MCF 10A (cell line): ENCODE measurements at regions not wholly inside any gene's neighbourhood (a gene's known extent, or its start where the extent isn't known, plus 50 kb on each side); places are given as distances from the start of the nearest gene placed in this dataset.

ENCODE experiments used
- BruUV-seq: library from RNA; stranded (reverse); fragments of 400-500 nt; replicated peaks from 2 replicates; lab custom pipeline; 2021; lab: Mats Ljungman, UMichigan
- CTCF ChIA-PET: fragments of 300-600 bp; sonication (Branson Sonifier 250); formaldehyde crosslinking; extraction: SDS; loops from one replicate; lab custom pipeline; 2021; ENCODE audit warnings: antibody characterized with exemption, inconsistent platforms; lab: Yijun Ruan, JAX
- POLR2A ChIA-PET: fragments of 300-600, 350-650 bp; sonication (Branson Sonifier 250); formaldehyde crosslinking; extraction: SDS; loops from one replicate; lab custom pipeline; 2020; ENCODE audit warnings: antibody characterized with exemption, inconsistent platforms; lab: Yijun Ruan, JAX
- DNase-seq: peaks from one replicate; pipeline ENCODE4 v3.0.0-alpha.2; 2018; ENCODE audit not compliant: unreplicated experiment
- H3K27ac Mint-ChIP-seq: one replicate; pipeline ENCODE4 v1.8.0; 2022; ENCODE audit warnings: mild to moderate bottlenecking, low read depth, mixed read lengths; ENCODE audit not compliant: unreplicated experiment
- H3K27me3 Mint-ChIP-seq: one replicate; pipeline ENCODE4 v1.8.0; 2022; ENCODE audit warnings: mixed read lengths; ENCODE audit not compliant: insufficient read depth, unreplicated experiment
- H3K36me3 Mint-ChIP-seq: one replicate; pipeline ENCODE4 v1.8.0; 2022; ENCODE audit warnings: mild to moderate bottlenecking, moderate library complexity, mixed read lengths; ENCODE audit not compliant: insufficient read depth, unreplicated experiment
- H3K4me1 Mint-ChIP-seq: one replicate; pipeline ENCODE4 v1.8.0; 2022; ENCODE audit warnings: mixed read lengths; ENCODE audit not compliant: insufficient read depth, unreplicated experiment
- H3K4me3 Mint-ChIP-seq: one replicate; pipeline ENCODE4 v1.8.0; 2022; ENCODE audit warnings: mild to moderate bottlenecking, moderate library complexity, mixed read lengths; ENCODE audit not compliant: unreplicated experiment
- H3K9me3 Mint-ChIP-seq: one replicate; pipeline ENCODE4 v1.8.0; 2022; ENCODE audit warnings: mixed read lengths; ENCODE audit not compliant: unreplicated experiment
- intact Hi-C: fragments of 100-400 bp; cut with micrococcal nuclease; formaldehyde crosslinking; loops from 2 replicates; pipeline ENCODE4 v1.14.1; 2022
- TF ChIP-seq, protein P1 (sequence below): fragments of 200-600 bp; IDR thresholded peaks from one replicate; pipeline ENCODE4 v1.8.0; 2022; ENCODE audit warnings: antibody characterized with exemption, mild to moderate bottlenecking; ENCODE audit not compliant: unreplicated experiment

DNA sequence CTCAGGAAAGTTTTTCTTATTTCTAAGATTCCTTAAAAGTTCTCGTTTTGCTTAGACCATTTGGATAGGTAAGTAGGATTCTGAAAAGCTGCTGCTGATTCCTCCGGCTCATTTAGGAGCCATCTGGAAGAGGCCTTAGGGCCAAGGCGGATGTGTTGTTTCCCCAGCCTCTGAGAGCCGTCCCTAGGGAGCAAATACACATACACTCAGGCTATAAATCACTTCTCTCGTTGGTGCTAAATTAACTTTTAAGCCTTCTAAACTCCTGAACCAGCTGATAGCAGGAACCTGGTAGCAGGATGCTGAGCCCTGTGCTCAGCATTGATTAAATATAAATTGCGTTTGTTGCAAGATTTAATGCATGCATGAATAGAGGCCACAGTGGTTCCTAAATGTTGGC, 109.8 kb downstream of the ADCYAP1 start:
- DNase-seq, result no peak
- intact Hi-C loops, result no loop called here
- BruUV-seq, result no TSS peak
- Mint-ChIP-seq H3K9me3 (peaks cover 19% of the 10 kb centered on the region), H3K27ac (no peak overlapping the region), H3K4me1 (no peaks in the 10 kb centered on the region), H3K36me3 (no peaks in the 10 kb centered on the region), H3K27me3 (no peaks in the 10 kb centered on the region), H3K4me3 (no peak overlapping the region)
- TF ChIP-seq, protein P1, sequence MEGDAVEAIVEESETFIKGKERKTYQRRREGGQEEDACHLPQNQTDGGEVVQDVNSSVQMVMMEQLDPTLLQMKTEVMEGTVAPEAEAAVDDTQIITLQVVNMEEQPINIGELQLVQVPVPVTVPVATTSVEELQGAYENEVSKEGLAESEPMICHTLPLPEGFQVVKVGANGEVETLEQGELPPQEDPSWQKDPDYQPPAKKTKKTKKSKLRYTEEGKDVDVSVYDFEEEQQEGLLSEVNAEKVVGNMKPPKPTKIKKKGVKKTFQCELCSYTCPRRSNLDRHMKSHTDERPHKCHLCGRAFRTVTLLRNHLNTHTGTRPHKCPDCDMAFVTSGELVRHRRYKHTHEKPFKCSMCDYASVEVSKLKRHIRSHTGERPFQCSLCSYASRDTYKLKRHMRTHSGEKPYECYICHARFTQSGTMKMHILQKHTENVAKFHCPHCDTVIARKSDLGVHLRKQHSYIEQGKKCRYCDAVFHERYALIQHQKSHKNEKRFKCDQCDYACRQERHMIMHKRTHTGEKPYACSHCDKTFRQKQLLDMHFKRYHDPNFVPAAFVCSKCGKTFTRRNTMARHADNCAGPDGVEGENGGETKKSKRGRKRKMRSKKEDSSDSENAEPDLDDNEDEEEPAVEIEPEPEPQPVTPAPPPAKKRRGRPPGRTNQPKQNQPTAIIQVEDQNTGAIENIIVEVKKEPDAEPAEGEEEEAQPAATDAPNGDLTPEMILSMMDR, result no peak
- ChIA-PET CTCF (no interaction called here), POLR2A (no interaction called here)

DNA sequence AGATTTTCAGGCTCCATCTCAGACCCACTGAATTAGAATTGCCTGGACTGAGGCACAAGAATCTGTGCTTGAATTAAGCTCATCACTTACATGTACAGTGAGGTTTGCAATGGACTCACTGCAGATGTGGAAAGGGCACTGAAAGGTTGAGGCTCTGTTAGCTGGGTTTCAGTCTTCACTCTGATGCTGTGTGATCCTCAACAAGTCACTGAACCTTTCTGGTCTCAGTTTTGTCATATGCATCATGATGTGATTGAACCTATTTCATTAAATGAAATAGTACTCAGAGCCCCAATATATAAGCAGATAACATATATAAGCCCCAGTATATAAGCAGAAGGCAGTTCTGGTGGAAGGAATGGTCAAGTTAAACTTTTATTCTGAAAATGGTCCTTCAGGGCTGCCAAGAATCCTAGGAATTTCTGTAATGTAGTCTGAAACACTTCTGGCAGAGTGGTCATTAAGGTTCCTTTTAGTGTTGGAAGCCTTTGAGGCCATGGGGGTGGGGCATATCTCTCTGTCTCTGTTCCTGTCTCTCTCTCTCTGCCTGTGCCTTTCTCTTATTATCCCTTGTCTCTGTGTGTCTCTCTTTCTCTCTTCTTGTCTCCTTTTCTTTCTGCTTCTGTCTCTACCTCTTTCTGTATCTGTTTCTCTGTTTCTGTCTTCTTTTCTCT, 110.4 kb downstream of the ADCYAP1 start:
- Mint-ChIP-seq H3K9me3 (peaks cover 13% of the 10 kb centered on the region), H3K27ac (no peak overlapping the region), H3K4me1 (no peaks in the 10 kb centered on the region), H3K27me3 (no peaks in the 10 kb centered on the region), H3K36me3 (no peaks in the 10 kb centered on the region), H3K4me3 (no peak overlapping the region)
- DNase-seq, result no peak
- intact Hi-C loops, result no loop called here
- ChIA-PET CTCF (no interaction called here), POLR2A (no interaction called here)
- BruUV-seq, result no TSS peak
- TF ChIP-seq, protein P1, result no peak

DNA sequence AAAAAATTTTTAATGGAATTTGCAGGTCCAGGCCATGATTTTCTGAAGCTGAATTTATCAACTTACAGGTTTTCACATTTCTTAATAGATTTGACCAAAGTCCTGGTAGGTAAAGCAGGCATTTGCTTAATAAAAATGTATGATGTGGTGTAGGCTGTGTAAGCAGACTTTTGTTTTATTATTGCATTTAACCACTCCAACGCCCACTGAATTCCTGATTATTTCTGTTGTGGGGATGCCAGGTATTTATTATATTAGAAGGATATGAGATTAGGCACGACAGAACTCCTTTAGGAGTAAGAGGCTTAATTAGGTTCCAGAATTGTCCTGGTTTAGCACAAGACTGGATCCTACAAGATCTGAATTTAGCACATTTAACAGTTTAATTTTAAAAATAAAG, 111.1 kb downstream of the ADCYAP1 start:
- ChIA-PET POLR2A (no interaction called here), CTCF (interaction anchor here (0.6 kb wide), 1 partner anchor 1400 kb away, joined by 4 read pairs; no protein-coding TSS in a partner anchor)
- no peak overlapping the region for H3K4me3 Mint-ChIP-seq
- no peak for DNase-seq
- no peak overlapping the region for H3K27ac Mint-ChIP-seq
- intact Hi-C loops, result no loop called here
- H3K36me3 Mint-ChIP-seq, result no peaks in the 10 kb centered on the region
- H3K9me3 Mint-ChIP-seq, result peaks cover 13% of the 10 kb centered on the region
- no peaks in the 10 kb centered on the region for H3K4me1 Mint-ChIP-seq
- no peaks in the 10 kb centered on the region for H3K27me3 Mint-ChIP-seq
- TF ChIP-seq, protein P1, result no peak
- no TSS peak for BruUV-seq

DNA sequence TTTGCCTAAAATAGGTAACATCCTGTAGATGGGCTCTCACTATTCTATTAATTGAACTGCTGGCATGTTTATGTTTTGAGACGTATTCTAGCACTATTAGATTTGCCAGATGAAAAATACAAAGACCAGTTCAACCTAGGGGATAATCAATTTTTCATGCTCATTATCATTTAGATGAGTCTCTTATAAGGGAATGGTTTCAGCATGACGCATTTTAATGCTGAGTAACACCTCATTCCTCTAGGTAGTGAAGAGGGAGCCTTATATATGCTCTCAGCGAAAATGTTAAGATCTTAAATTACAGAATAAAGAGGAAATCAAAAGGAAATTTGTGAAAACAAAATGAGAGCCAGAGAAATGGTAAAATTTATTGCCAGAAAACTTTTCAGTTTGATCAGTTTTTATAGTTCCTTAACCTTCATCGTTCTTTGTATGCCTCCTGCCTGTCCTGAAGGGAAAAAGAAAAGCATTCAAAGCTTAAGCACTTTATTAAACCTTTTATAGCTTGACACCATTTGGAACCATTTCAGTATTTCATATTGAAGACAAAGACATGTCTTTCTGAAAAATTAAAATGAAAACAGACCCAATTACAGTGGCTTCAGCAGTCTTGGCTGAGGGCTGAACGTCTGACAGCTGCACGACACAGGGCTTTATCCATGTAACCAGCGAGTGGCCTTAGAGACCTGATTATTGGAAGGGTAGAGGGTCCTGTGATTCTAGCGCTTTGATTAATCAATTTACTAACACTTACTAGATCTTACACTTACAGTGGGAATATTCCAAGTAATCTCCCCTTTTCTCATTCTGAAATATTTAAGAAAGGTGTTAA, 112.8 kb downstream of the ADCYAP1 start:
- Mint-ChIP-seq H3K36me3 (no peaks in the 10 kb centered on the region), H3K9me3 (peaks cover 19% of the 10 kb centered on the region), H3K27ac (no peak overlapping the region), H3K27me3 (no peaks in the 10 kb centered on the region), H3K4me3 (no peak overlapping the region), H3K4me1 (no peaks in the 10 kb centered on the region)
- intact Hi-C loops, result no loop called here
- CTCF ChIA-PET, result no interaction called here
- no peak for DNase-seq
- BruUV-seq, result no TSS peak
- POLR2A ChIA-PET, result no interaction called here
- TF ChIP-seq, protein P1, result no peak
